Activated CD4-positive, alpha-beta T cell treated with anti-CD3 and anti-CD28 coated beads, Interleukin-2, amount 50 U/mL, for 1 hour (primary cell): ENCODE measurements at regions not wholly inside any gene's neighbourhood (a gene's known extent, or its start where the extent isn't known, plus 50 kb on each side); places are given as distances from the start of the nearest gene placed in this dataset.

Source experiments
- DNase-seq: peaks from one replicate; pipeline ENCODE4 v3.0.0-alpha.2; 2020

DNA sequence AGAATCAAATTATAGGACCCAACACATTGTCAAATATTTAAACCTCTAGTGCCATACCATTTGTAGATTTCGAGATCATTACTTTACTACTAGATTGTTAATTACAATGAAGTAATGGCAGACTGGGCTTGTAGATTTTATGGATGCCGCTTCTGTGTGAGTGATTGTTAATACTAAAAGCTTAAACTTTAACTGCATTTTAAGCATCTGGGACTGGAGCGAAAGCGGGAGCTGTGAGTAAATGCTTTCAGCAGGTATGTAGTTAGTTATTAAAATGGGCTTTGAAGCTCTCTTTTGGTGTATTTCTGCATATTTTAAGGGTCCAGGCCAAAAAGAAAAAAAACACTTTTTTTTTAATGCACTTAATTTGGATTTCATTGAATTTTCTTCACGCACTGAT is 519.3 kb downstream of the MED13L start:
- no peak for DNase-seq

DNA sequence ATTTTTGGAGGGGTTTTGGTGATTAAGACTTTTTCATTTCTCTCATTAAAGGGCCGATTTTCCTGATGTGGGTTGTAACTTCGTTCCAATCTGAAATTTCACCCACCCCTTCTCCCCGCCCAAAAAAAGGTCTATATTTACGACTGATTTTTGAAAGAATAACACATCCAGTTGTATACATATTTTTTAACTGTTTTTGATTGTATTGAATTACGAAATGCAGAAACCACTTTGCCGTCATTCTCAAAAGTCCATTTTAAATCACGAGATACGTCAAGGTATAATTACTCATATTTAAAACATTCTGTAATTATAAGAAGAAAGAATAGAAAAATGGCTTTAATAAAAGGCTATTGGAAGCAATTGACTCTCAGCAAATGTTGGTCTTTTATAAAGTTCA is 520.7 kb downstream of the MED13L start:
- DNase-seq = no peak

GRCh38 chr12:115756271-115756670 is 521.2 kb downstream of the MED13L start:
- DNase-seq = no peak

GRCh38 chr12:115755725-115756085 is 521.8 kb downstream of the MED13L start:
- DNase-seq = no peak

- DNase-seq = no peak
Observed at GRCh38 chr12:115755061-115755724, 522.3 kb downstream of the MED13L start.

DNA sequence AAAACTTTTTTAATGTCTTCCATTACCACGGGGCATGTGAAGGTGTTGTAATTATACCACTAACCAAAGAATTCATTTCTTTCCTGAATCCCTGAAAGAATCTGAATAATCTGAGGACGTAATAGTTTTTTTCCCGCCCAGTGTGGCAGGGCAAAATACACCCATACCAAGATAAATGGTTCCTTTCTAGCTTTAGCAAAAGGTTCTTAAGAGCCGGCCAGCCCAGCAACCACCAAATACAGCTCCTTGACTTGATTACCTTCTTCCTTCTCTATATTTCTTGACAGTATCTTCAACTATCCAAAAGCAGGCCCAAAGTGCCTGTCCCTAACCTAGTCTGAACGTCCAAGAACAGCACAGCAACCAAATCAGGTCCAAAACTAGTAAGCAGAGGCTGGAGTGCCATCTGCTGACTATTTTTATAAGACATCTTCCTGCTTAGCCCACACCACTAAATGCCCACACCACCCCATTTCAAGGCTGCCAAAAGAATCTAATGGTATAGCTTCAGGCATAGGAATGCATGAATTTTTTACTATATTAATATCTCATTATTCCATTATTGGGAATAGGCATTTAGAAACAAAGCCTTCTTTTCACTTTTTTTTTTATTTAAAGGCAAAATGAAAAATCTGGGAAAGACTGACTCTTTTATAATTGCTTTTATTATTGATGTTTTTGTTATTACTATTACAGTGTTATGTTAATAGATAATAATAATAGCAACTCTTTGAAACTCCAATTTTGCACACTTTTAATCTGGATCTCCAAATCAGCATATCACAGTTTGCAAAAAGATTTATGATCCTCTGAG is 524.4 kb downstream of the MED13L start:
- no peak for DNase-seq

DNA sequence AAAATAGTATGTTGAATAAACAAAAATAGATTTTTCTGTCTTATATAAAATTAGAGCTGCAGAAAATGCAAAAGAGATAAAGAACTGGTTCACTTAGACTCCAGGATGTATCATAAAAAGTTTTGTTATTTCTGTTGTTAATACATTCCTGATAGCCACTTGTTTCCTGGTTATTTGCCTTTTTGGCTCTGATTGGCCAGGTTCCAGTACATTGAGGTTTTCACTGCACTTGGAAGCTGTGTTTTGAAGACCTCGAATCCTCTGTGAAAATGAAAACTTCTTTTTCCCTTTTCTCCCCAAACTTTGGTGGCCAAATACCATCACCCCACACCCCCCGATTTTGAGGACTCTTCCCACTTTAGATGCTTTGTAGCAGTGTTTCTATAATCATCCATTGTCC is 525.3 kb downstream of the MED13L start:
- DNase-seq = no peak

GRCh38 chr12:115750340-115750739 is 527.2 kb downstream of the MED13L start:
- no peak for DNase-seq

DNA sequence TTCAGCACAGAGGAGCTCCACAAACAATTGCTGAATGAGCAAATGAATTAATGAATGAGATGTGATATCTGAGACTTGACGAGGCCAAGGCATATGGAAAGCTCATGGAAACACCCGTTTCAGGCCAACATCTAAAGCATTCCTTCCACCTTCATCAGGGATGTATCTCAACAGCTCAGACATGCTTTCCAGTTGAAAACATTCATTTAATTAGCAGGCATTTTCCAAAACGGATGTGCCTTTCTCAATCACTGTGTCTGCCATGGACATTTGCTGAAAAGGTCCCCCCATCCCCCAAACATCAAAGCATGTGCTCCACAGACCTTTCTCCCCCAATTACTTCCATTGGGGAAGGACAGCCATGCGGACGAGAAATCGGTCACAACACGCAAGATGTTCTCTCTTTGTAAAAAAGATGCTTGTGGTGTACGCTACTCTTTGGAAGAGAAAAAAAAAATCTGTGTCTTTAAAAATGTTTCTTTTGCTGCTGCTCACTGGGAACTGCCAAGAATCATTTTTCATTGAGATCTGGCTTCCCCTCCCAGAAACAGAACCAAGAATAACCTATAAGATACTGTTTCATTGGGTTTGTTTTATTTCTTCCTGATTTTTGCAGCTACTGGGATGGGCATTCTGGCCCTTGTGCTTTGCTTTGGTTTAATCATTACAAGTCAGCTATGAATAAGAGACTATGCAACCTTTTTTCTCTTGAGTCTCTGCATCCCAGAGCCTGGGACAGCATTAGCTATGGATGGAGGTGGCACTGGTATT is 528.2 kb downstream of the MED13L start:
- DNase-seq = no peak

DNA sequence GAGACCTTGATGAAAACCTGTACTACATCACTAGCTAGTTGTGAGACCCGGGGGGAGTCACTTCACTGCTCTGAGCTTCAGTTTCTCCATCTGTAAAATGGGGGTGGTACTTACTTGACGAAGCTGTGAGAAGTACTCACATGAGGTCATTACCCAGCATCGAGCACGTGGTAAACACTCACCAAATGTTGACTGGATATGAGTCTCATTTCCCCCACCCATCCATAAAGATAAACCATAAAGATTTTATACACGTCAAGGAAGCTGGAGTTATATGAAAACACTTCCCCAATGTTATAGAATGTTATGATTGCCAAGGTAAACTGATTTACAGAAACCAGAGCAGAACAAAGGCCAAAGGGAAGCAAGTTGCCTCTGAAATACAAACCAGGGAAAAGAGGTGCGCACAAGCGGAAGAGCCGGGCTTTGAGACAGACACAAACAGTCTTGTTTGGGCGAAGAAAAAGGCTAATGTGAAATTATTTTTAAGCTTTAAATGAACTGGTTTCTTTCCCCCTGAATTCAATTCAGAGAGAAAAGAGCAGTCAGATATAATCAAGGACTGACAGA is 536.8 kb downstream of the MED13L start:
- DNase-seq = no peak

DNA sequence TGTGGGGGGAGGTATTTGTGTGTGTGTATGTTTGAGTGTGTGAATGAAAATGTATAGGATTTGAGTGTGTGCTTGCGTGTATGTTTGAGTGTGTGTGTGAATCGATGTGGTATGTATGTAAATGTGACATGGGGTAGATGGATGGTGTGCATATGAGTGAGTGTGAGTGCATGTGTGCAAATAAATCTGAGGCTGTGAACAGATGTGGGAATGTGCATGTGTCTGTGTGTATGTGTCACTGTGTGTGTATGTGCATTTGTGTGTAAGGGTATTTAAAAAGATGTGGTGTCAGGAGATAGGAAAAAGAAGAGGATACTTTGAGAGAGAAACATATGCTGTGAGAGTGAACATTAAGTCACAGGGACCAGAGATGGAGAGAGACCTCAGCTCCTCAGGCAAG is 539.6 kb downstream of the MED13L start:
- no peak for DNase-seq

GRCh38 chr12:115736360-115736759 is 541.1 kb downstream of the MED13L start:
- DNase-seq = no peak

GRCh38 chr12:115730975-115731541 is 546.4 kb downstream of the MED13L start:
- DNase-seq = no peak

- no peak for DNase-seq
Observed at GRCh38 chr12:115726691-115727090, 550.8 kb downstream of the MED13L start.

- DNase-seq = no peak
Observed at GRCh38 chr12:115722181-115722580, 555.3 kb downstream of the MED13L start.

GRCh38 chr12:115716551-115716950 is 560.9 kb downstream of the MED13L start:
- no peak for DNase-seq

GRCh38 chr12:115712676-115713075 is 564.8 kb downstream of the MED13L start:
- DNase-seq = no peak

GRCh38 chr12:115710104-115710564 is 567.4 kb downstream of the MED13L start:
- no peak for DNase-seq

DNA sequence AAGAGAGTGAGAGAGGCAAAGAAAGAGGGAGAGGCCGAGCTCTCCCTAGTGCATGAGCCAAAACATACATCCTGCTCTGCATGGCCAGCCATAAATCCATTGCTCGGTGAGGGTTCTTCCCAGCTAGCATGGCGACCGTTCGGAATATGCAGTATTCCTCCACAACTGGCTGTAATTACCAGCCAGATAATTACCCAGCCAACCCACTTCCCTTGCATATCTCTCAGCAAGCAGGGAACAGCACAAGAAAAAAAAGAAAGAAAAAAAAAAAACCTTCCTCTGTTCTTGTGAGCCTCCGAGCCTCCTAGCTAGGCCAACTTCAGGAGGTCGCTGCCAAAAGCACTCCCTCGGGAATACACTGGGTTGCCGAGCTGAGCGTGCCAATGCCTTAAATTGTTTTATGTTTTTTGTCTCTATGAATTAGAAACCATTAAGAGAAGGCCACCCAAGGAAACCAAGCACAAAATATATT is 567.9 kb downstream of the MED13L start:
- no peak for DNase-seq

GRCh38 chr12:115708801-115709200 is 568.7 kb downstream of the MED13L start:
- DNase-seq = no peak

DNA sequence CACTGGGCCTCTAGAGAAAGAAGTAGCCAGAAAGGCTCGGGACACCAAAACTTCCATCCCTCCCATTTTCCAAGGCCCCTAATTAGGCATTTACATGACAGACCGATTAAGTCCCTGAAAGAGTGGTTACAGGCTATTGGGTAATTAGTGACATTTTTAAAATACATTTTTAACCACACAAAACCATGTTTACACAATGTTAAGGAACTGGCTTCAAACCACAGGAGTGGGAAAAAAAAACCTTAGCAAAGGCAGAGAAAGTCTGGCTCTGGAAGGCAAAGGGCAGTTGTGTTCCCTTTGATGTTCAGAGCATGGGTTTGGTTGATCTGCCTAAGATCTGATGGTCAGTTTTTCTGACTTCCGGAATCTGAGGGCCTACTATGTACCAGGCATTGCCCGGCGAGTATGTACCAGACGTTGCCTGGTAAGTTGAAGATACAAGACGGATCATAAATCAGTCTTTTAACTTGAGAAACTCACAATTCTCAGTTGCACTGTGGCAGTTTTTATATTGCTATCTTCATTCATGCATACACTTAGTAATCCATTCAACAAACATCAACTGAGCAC is 576.5 kb downstream of the MED13L start:
- DNase-seq = no peak

- DNase-seq = no peak
Observed at GRCh38 chr12:115700081-115700480, 577.4 kb downstream of the MED13L start.

GRCh38 chr12:115698257-115698656 is 579.2 kb downstream of the MED13L start:
- DNase-seq = no peak
